ENCODE measurements at regions not wholly inside any gene's neighbourhood (a gene's known extent, or its start where the extent isn't known, plus 50 kb on each side); places are given as distances from the start of the nearest gene placed in this dataset.
"Not testable (repeated sequence)": the region's sequence is repeated elsewhere in the genome, so short reads cannot be mapped to it uniquely, and the experiment has no call there.

DNA sequence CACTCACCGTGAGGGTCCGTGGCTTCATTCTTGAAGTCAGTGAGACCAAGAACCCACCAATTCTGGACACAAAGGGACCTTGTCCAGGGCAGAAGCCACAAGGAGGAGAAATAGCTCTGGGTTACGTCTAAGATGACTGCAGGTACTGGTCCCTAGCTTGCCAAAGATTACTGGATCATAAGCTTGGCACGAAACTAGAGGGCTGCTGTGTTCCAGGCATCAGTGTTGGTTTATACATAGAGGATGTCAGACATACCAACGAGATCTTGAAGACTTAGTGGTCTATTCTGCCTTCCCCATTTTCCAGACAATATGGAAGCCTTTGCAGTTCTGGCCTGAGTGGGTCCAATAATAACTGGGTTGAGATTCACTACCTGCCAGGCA, 175.7 kb downstream of the TBX18 start:
- Mint-ChIP-seq H3K4me3 (no peak overlapping the region), H3K36me3 (ENCODE audit: low read depth) (no peaks in the 10 kb centered on the region), H3K4me1 (peaks cover 6% of the 10 kb centered on the region), H3K9me3 (no peaks in the 10 kb centered on the region), H3K27ac (no peak overlapping the region), H3K27me3 (no peaks in the 10 kb centered on the region)
- TF ChIP-seq, protein P1, sequence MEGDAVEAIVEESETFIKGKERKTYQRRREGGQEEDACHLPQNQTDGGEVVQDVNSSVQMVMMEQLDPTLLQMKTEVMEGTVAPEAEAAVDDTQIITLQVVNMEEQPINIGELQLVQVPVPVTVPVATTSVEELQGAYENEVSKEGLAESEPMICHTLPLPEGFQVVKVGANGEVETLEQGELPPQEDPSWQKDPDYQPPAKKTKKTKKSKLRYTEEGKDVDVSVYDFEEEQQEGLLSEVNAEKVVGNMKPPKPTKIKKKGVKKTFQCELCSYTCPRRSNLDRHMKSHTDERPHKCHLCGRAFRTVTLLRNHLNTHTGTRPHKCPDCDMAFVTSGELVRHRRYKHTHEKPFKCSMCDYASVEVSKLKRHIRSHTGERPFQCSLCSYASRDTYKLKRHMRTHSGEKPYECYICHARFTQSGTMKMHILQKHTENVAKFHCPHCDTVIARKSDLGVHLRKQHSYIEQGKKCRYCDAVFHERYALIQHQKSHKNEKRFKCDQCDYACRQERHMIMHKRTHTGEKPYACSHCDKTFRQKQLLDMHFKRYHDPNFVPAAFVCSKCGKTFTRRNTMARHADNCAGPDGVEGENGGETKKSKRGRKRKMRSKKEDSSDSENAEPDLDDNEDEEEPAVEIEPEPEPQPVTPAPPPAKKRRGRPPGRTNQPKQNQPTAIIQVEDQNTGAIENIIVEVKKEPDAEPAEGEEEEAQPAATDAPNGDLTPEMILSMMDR (IDR thresholded peaks at IDR 0.05) = no peak
- DNase-seq (no peak), ATAC-seq (ENCODE audit: low read depth) (no peak)
- ChIA-PET POLR2A (no interaction called here), CTCF (no interaction called here)
- intact Hi-C loops (cut with micrococcal nuclease) = no loop called here

DNA sequence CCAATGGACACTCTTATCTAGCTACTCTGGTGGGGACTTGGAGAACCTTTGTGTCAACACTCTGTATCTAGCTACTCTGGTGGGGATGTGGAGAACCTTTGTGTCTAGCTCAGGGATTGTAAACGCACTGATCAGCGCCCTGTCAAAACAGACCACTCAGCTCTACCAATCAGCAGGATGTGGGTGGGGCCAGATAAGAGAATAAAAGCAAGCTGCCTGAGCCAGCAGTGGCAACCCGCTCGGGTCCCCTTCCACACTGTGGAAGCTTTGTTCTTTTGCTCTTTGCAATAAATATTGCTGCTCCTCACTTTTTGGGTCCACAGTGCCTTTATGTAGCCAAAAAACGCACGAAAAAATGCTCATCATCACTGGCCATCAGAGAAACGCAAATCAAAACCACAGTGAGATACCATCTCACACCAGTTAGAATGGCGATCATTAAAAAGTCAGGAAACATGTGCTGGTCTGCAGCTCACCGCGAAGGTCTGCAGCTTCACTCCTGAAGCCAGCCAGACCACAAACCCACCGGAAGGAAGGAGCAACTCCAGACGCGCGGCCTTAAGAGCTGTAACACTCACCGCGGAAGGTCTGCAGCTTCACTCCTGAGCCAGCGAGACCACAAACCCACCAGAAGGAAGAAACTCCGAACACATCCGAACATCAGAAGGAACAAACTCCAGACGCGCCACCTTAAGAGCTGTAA, 176.3 kb downstream of the TBX18 start:
- H3K9me3 Mint-ChIP-seq; H3K27ac Mint-ChIP-seq; ATAC-seq (ENCODE audit: low read depth); CTCF ChIA-PET; DNase-seq; intact Hi-C loops (cut with micrococcal nuclease); H3K4me1 Mint-ChIP-seq; POLR2A ChIA-PET; H3K27me3 Mint-ChIP-seq; H3K36me3 Mint-ChIP-seq (ENCODE audit: low read depth): not testable (repeated sequence)
- H3K4me3 Mint-ChIP-seq = peak overlapping the region; percentile 35

- H3K36me3 Mint-ChIP-seq (ENCODE audit: low read depth); H3K27ac Mint-ChIP-seq; H3K9me3 Mint-ChIP-seq; DNase-seq; ATAC-seq (ENCODE audit: low read depth); POLR2A ChIA-PET; H3K27me3 Mint-ChIP-seq; CTCF ChIA-PET; H3K4me1 Mint-ChIP-seq; H3K4me3 Mint-ChIP-seq; intact Hi-C loops (cut with micrococcal nuclease): not testable (repeated sequence)
Measured at GRCh38 chr6:84587202-84587940, 177.0 kb downstream of the TBX18 start.

DNA sequence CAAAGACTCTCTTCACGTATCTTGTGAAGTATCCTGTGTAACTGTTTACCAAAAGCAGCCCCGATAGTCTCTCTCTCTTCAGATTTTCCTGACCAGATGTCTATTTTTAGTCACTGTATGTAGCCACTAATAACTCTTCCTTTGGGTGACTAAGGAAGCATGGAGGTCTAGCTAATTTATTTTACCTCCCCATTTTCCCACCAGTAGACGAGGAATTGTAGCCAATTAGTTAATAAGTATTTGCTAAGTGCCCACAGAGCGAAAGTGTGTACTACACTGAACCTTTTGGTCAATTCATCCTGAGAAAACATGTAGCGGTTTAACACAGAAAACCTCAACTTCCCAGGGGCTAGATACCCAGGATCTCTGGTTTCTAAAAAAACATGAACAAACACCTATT, 180.6 kb downstream of the TBX18 start:
- Mint-ChIP-seq H3K4me3 (no peak overlapping the region), H3K9me3 (peaks cover 4% of the 10 kb centered on the region), H3K27ac (no peak overlapping the region), H3K4me1 (peaks cover 6% of the 10 kb centered on the region), H3K27me3 (no peaks in the 10 kb centered on the region), H3K36me3 (ENCODE audit: low read depth) (no peaks in the 10 kb centered on the region)
- ChIA-PET CTCF (no interaction called here), POLR2A (no interaction called here)
- intact Hi-C loops (cut with micrococcal nuclease) = no loop called here
- DNase-seq (no peak), ATAC-seq (ENCODE audit: low read depth) (no peak)
- TF ChIP-seq, protein P1 (IDR thresholded peaks at IDR 0.05) = no peak

- no peak overlapping the region for H3K27ac Mint-ChIP-seq
- TF ChIP-seq, protein P1 (IDR thresholded peaks at IDR 0.05) = no peak
- CTCF ChIA-PET = no interaction called here
- peaks cover 4% of the 10 kb centered on the region for H3K9me3 Mint-ChIP-seq
- no peaks in the 10 kb centered on the region for H3K36me3 Mint-ChIP-seq (ENCODE audit: low read depth)
- ATAC-seq (ENCODE audit: low read depth) (no peak), DNase-seq (no peak)
- no peak overlapping the region for H3K4me3 Mint-ChIP-seq
- H3K4me1 Mint-ChIP-seq = no peaks in the 10 kb centered on the region
- intact Hi-C loops (cut with micrococcal nuclease) = no loop called here
- no peaks in the 10 kb centered on the region for H3K27me3 Mint-ChIP-seq
- POLR2A ChIA-PET = no interaction called here
Measured at GRCh38 chr6:84582997-84583396, 181.4 kb downstream of the TBX18 start.

DNA sequence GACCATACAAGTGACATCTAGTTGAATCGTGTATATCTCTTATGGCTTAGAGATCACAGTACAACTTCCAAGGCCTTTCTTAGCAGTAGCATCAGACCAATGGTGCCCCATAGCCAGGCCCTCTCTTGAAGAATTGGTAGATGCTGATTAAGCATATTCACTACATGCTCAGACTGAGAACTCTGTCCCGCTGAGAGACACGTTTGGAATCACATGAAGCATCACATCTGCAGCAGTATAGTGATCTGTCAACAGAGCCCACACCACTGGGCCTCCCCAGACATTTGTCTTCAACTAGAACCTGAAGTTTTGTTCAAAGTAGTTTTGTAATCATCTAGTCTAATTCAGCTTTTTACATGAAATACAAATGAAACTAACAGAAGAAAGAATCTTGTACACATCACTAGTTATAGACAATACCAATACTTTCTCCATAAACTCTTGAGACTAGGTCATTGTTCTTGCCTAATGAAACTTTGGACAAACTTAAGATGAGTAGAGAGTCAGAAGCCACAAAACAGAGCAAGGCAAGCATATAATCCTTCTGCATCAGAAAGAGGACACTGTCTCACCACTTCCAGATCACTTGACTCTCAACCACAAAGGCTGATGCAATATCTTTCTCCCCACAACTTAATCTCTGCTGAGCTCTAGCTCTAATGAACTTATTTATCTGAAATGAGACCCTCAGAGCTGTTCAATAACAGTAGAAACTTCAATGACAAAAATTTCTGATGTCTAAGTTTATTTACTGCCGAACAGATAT, 182.7 kb downstream of the TBX18 start:
- ChIA-PET POLR2A (no interaction called here), CTCF (no interaction called here)
- intact Hi-C loops (cut with micrococcal nuclease) = no loop called here
- Mint-ChIP-seq H3K4me1 (no peaks in the 10 kb centered on the region), H3K9me3 (peaks cover 4% of the 10 kb centered on the region), H3K27me3 (no peaks in the 10 kb centered on the region), H3K36me3 (ENCODE audit: low read depth) (no peaks in the 10 kb centered on the region), H3K27ac (no peak overlapping the region), H3K4me3 (no peak overlapping the region)
- TF ChIP-seq, protein P1 (IDR thresholded peaks at IDR 0.05) = no peak
- ATAC-seq (ENCODE audit: low read depth) (no peak), DNase-seq (no peak)
